Endothelial cell (in vitro differentiated cells): ENCODE measurements at regions not wholly inside any gene's neighbourhood (a gene's known extent, or its start where the extent isn't known, plus 50 kb on each side); places are given as distances from the start of the nearest gene placed in this dataset.
"Not testable (repeated sequence)": the region's sequence is repeated elsewhere in the genome, so short reads cannot be mapped to it uniquely, and the experiment has no call there.

Source experiments
- DNase-seq: peaks from one replicate; pipeline ENCODE4 v3.0.0; 2021; ENCODE audit warnings: low spot score
- H3K27ac Mint-ChIP-seq: one replicate; pipeline ENCODE4 v1.8.0; 2021; ENCODE audit warnings: mixed read lengths, inconsistent platforms; ENCODE audit not compliant: unreplicated experiment
- H3K27me3 Mint-ChIP-seq: one replicate; pipeline ENCODE4 v1.8.0; 2021; ENCODE audit warnings: mild to moderate bottlenecking, moderate library complexity, mixed read lengths, inconsistent platforms; ENCODE audit not compliant: unreplicated experiment
- H3K36me3 Mint-ChIP-seq: one replicate; pipeline ENCODE4 v1.8.0; 2021; ENCODE audit warnings: mild to moderate bottlenecking, low read depth, mixed read lengths, inconsistent platforms; ENCODE audit not compliant: unreplicated experiment
- H3K4me1 Mint-ChIP-seq: one replicate; pipeline ENCODE4 v1.8.0; 2021; ENCODE audit warnings: mild to moderate bottlenecking, mixed read lengths, inconsistent platforms; ENCODE audit not compliant: unreplicated experiment
- H3K4me3 Mint-ChIP-seq: one replicate; pipeline ENCODE4 v1.8.0; 2021; ENCODE audit warnings: mild to moderate bottlenecking, mixed read lengths, inconsistent platforms; ENCODE audit not compliant: unreplicated experiment
- H3K9me3 Mint-ChIP-seq: one replicate; pipeline ENCODE4 v1.8.0; 2021; ENCODE audit warnings: mixed read lengths, inconsistent platforms; ENCODE audit not compliant: unreplicated experiment
- TF ChIP-seq, protein P1 (sequence below): fragments of 200-600 bp; sonication (generic); IDR thresholded peaks from one replicate; pipeline ENCODE4 v1.5.0; 2021; ENCODE audit warnings: antibody characterized with exemption; ENCODE audit not compliant: unreplicated experiment

DNA sequence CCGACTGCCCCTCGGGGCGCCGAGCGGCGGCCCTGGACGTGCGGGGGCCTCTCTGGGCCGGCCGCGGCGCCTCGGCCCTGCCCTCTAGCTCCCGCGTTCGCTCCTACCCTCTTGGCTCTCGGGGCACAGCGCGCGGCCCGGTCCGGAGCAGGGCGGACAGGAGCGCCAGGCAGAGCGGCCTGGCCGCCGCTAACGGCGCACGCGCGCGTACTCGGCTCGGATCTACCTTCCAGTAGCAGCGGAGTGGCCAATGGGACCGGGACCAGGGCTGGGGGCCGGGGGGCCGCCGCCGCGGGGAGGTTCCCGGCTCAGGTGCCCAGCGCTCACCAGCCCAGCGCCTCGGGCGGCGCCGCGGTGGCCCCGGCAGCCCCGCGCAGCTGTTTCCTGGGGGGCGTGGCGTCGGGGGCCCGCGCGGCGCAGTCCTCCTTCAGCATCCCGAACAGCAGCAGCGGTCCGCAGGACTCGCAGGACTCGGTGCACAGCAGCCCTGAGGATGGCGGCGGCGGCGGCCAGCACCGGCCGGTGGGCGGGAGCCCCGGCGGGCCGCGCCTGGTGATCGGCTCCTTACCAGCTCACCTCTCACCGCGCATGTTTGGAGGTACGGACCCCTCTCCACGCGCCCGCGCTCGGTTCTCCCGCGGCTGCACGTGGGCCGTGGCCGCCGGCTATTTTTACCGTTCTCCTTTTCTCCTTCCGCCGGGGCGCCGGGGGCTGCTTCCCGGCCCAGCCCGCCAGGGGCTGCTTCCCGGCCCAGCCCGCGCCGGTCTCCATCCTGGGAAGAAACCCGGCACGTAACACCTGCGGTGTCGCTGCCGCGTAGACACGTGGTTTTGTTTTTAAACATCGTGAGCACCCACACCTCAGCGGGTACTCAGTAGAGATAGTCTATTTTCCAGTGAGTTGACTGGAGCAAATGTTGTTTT lies 162.9 kb downstream of the KBTBD2 start:
- not testable (repeated sequence) for H3K27ac Mint-ChIP-seq, H3K27me3 Mint-ChIP-seq, H3K9me3 Mint-ChIP-seq

DNA sequence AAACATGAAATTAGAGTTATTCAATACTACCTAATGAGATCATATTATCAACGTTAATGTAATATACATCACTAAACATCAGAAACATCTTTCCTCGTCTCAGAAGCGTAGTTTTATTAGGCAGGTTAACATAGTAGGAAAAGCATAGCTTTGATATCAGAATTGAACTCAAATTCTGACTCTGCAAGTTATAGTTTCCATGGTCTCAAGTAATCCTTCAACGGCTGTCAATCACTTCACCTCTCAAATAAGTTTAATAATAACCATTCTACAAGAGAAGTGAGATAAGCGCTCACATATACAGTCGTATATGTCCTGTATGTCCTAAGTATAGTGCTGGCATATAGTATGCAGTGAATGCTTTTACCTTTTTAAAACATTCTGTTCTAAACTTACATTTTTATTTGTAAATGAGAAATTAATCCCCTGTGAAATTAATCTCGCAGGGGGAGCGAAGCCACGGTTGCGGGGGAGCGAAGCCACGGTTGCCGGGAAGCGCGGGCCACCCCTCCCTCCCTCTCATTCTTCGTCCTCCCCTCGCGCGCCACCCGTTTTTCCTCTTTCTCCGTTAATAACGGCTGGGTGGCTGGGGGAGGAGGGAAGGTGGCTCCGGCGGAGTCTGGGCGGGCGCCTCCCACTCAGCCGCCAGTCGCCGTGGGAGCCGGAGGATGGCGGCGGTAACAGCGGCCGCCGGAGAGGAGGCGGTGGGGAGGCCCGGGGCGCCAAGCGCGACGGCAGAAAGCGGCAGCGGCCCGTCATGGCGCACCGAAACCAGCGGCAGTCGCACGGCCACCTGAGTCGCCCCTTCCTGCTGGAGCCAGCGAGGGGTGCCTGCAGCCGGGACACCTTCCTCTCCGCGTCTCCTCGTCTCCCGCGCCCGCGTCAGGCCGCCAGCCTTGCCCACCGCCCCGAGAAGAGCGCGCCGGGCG lies 163.8 kb downstream of the KBTBD2 start:
- H3K36me3 Mint-ChIP-seq, H3K9me3 Mint-ChIP-seq, H3K4me1 Mint-ChIP-seq, H3K27me3 Mint-ChIP-seq: not testable (repeated sequence)
- Mint-ChIP-seq H3K4me3 (peak overlapping the region; percentile 90), H3K27ac (peak overlapping the region; percentile 1)
- peak; percentile 52 for DNase-seq

More for the DNA sequence above, 162.9 kb downstream of the KBTBD2 start:
- peak; percentile 70 for DNase-seq
- not testable (repeated sequence) for H3K36me3 Mint-ChIP-seq, H3K4me1 Mint-ChIP-seq
- peak overlapping the region; percentile 86 for H3K4me3 Mint-ChIP-seq

DNA sequence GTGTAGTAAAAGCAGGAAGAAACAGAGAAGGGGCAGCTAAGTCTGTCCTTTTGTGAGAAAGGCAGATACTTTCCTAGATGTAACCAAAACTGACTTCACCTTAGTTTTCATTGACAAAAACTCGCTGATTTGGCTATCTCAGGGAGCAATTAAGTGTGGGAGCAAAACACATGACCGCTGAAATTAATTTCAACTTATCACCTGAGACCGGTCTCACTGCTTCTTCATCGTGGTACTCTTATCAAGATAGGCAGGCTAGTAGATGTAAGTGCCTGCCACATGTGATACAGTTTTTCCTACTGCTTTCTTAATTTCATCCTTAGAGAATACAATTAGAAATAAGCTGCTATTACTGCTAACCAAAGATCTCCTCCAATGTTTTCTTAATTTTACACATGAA lies 168.7 kb downstream of the KBTBD2 start:
- H3K27ac Mint-ChIP-seq, H3K9me3 Mint-ChIP-seq, DNase-seq, H3K36me3 Mint-ChIP-seq, H3K4me1 Mint-ChIP-seq, H3K4me3 Mint-ChIP-seq, H3K27me3 Mint-ChIP-seq: not testable (repeated sequence)

DNA sequence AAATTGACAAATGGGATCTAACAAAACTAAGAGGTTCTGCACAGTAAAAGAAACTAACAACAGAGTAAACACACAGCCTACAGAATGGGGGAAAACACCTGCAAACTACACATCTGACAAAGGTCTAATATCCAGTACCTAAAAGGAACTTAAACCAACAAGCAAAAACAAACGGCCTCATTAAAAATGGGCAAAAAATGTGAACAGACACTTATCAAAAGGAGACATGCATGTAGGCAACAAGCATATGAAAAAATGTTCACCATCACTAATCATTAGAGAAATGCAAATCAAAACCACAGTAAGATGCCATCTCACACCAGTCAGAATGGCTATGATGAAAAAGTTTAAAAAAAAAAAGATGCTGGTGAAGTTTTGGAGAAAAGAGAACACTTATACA lies 197.4 kb downstream of the KBTBD2 start:
- H3K9me3 Mint-ChIP-seq: no peaks in the 10 kb centered on the region
- no peak for DNase-seq
- H3K4me1 Mint-ChIP-seq: no peaks in the 10 kb centered on the region
- no peak overlapping the region for H3K27ac Mint-ChIP-seq
- peaks cover 4% of the 10 kb centered on the region for H3K36me3 Mint-ChIP-seq
- TF ChIP-seq, protein P1, sequence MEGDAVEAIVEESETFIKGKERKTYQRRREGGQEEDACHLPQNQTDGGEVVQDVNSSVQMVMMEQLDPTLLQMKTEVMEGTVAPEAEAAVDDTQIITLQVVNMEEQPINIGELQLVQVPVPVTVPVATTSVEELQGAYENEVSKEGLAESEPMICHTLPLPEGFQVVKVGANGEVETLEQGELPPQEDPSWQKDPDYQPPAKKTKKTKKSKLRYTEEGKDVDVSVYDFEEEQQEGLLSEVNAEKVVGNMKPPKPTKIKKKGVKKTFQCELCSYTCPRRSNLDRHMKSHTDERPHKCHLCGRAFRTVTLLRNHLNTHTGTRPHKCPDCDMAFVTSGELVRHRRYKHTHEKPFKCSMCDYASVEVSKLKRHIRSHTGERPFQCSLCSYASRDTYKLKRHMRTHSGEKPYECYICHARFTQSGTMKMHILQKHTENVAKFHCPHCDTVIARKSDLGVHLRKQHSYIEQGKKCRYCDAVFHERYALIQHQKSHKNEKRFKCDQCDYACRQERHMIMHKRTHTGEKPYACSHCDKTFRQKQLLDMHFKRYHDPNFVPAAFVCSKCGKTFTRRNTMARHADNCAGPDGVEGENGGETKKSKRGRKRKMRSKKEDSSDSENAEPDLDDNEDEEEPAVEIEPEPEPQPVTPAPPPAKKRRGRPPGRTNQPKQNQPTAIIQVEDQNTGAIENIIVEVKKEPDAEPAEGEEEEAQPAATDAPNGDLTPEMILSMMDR: no peak
- H3K4me3 Mint-ChIP-seq: no peak overlapping the region
- H3K27me3 Mint-ChIP-seq: peaks cover 1% of the 10 kb centered on the region

DNA sequence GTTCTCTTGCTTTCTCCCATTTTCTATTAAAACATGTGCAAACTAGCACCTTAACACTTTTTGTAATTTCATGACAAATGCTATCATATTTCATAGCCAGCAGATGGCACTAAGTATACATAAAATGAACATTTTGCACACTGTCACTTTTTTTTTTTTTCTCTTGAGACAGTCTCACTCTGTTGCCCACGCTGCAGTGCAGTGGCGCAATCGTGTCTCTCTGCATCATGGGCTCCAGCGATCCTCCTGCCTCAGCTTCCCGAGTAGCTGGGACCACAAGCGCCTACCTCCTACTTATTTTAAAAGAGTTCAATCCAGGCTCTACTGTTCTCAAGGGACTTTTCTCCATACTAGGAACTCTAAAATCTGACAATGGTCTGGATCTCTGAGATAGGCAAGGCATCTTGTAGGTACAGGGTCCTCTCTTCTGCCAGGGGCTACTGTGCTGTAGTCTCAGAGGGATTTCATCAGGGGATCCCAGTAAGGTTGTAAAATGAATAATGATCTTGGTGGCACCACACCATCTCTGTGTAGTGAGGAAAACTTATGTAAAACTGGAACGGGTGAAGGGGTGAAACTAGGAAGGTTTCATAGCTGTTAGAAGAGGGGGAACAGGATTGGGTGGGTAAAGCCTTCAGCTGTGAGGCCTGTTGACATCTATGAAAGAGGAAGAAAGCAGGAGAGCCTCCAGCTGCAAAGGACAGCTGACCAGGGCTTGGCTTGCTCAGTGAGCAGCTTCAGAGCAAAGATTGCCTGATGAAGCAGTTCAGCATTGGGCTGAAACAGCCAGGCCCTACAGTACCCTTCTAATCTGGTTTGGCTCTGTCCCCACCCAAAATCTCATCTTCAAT lies 196.9 kb downstream of the AVL9 start:
- H3K4me3 Mint-ChIP-seq, H3K9me3 Mint-ChIP-seq, DNase-seq, H3K4me1 Mint-ChIP-seq, H3K27ac Mint-ChIP-seq, H3K27me3 Mint-ChIP-seq: not testable (repeated sequence)
- TF ChIP-seq, protein P1: peak; percentile 16
- H3K36me3 Mint-ChIP-seq: peaks cover 12% of the 10 kb centered on the region

DNA sequence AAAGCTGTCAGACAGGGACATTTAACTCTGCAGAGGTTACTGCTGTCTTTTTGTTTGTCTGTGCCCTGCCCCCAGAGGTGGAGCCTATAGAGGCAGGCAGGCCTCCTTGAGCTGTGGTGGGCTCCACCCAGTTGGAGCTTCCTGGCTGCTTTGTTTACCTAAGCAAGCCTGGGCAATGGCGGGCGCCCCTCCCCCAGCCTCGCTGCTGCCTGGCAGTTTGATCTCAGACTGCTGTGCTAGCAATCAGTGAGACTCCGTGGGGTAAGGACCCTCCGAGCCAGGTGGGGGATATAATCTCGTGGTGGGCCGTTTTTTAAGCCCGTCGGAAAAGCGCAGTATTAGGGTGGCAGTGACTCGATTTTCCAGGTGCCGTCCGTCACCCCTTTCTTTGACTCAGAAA lies 192.8 kb downstream of the AVL9 start:
- H3K27ac Mint-ChIP-seq, H3K9me3 Mint-ChIP-seq, H3K27me3 Mint-ChIP-seq, H3K4me3 Mint-ChIP-seq, H3K4me1 Mint-ChIP-seq, DNase-seq: not testable (repeated sequence)
- peaks cover 12% of the 10 kb centered on the region for H3K36me3 Mint-ChIP-seq
